MM.1S (cell line): ENCODE measurements at regions not wholly inside any gene's neighbourhood (a gene's known extent, or its start where the extent isn't known, plus 50 kb on each side); places are given as distances from the start of the nearest gene placed in this dataset.

Experiments used
- CTCF ChIP-seq: fragments of 300-600 bp; sonication (generic); IDR thresholded peaks from 2 replicates; pipeline ENCODE4 v1.5.1; 2016; ENCODE audit warnings: antibody characterized with exemption, low read length, mixed read lengths
- EZH2 ChIP-seq: fragments of 300-600 bp; sonication (generic); optimal IDR thresholded peaks from 2 replicates; pipeline ENCODE3; 2017; ENCODE audit warnings: low read depth, mild to moderate bottlenecking, antibody characterized with exemption, low read length, mixed read lengths
- EZH2phosphoT487 ChIP-seq: fragments of 300-600 bp; sonication (generic); IDR thresholded peaks from 2 replicates; pipeline ENCODE4 v1.6.1; 2018; ENCODE audit warnings: antibody characterized with exemption, low read length

- TF ChIP-seq CTCF (no peak), EZH2 (no peak), EZH2phosphoT487 (no peak)
These were observed 242.1 kb upstream of the TNP1 start for GRCh38 chr2:217101972-217102371.
